ENCODE measurements at regions not wholly inside any gene's neighbourhood (a gene's known extent, or its start where the extent isn't known, plus 50 kb on each side); places are given as distances from the start of the nearest gene placed in this dataset.

DNA sequence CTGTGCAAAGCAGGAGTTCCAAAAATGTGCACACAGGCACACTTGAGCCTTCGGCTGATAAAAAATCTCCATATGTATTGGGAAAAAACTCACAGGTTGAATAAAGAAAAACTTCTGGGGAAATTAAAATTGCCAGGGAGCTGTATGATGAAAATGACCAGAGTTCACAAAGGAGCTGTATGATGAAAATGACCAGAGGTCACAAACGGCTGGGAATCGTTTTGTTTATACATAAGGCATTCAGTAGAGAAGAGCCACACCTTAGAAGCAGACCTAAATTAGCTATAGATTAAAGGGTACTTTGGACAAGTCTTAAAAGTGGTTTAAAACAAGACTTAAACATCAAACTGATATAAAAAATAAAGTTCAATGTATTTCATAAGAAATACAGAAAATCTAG lies 251.7 kb upstream of the TMEM132C start:
- TF ChIP-seq, protein P1, sequence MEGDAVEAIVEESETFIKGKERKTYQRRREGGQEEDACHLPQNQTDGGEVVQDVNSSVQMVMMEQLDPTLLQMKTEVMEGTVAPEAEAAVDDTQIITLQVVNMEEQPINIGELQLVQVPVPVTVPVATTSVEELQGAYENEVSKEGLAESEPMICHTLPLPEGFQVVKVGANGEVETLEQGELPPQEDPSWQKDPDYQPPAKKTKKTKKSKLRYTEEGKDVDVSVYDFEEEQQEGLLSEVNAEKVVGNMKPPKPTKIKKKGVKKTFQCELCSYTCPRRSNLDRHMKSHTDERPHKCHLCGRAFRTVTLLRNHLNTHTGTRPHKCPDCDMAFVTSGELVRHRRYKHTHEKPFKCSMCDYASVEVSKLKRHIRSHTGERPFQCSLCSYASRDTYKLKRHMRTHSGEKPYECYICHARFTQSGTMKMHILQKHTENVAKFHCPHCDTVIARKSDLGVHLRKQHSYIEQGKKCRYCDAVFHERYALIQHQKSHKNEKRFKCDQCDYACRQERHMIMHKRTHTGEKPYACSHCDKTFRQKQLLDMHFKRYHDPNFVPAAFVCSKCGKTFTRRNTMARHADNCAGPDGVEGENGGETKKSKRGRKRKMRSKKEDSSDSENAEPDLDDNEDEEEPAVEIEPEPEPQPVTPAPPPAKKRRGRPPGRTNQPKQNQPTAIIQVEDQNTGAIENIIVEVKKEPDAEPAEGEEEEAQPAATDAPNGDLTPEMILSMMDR (IDR thresholded peaks at IDR 0.05): no peak
- no peak for TF ChIP-seq ZFX (IDR thresholded peaks at IDR 0.05; ENCODE audit: borderline replicate concordance)
